ENCODE measurements at regions not wholly inside any gene's neighbourhood (a gene's known extent, or its start where the extent isn't known, plus 50 kb on each side); places are given as distances from the start of the nearest gene placed in this dataset.
"Not testable (repeated sequence)": the region's sequence is repeated elsewhere in the genome, so short reads cannot be mapped to it uniquely, and the experiment has no call there.

DNA sequence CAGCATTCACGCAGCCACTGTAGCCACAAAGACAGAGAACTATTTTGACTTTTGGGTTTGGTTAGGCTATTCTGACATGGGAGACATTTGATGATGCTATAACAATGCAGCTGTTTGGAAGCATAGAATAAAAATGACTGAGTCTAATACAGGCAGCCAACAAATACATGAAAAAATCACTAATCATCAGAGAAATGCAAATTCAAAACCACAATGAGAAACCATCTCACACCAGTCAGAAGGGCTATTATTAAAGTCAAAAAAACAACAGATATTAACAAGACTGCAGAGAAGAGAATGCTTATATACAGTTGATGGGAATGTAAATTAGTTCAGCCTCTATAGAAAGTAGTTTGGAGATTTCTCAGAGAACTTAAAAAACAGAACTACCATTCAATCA lies 107.1 kb upstream of the POC5 start:
- Histone ChIP-seq H3K4me1 (ENCODE audit: control insufficient read depth, insufficient read depth, low read length) (no peaks in the 10 kb centered on the region), H3K4me3 (ENCODE audit: low read length) (no peak overlapping the region), H3K27me3 (ENCODE audit: control insufficient read depth, insufficient read depth, low read length) (no peaks in the 10 kb centered on the region), H3K36me3 (ENCODE audit: control insufficient read depth, insufficient read depth, low read length) (no peaks in the 10 kb centered on the region), H3K9me3 (replicated peaks; ENCODE audit: control insufficient read depth, low read depth, low read length) (no peaks in the 10 kb centered on the region), H3K27ac (ENCODE audit: low read length) (no peak overlapping the region)
- no peak for DNase-seq
- WGBS (ENCODE audit: insufficient coverage), result no CpG with 5 or more reads among the region's 1 CpG

DNA sequence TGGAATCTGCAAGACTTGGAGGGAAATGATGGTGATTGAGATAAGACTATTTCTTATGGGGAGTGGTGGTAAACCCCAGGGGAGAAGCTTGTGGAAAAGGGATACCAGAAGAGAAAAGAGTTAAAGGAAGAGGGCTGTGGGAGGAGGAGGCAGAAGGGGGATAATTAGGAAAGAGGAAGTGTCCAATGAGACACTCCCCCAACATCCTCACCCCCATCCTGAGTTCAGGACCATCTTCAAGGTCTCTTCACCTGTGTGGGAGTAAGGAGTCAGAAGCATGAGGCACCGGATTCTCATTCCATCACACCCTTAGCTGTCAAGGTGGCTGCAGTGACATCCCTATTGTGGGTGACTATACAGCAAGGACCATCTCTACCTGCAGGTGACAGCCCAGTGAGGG lies 106.6 kb upstream of the POC5 start:
- Histone ChIP-seq H3K27ac (ENCODE audit: low read length) (no peak overlapping the region), H3K9me3 (replicated peaks; ENCODE audit: control insufficient read depth, low read depth, low read length) (no peaks in the 10 kb centered on the region), H3K4me3 (ENCODE audit: low read length) (no peak overlapping the region), H3K4me1 (ENCODE audit: control insufficient read depth, insufficient read depth, low read length) (no peaks in the 10 kb centered on the region), H3K36me3 (ENCODE audit: control insufficient read depth, insufficient read depth, low read length) (no peaks in the 10 kb centered on the region), H3K27me3 (ENCODE audit: control insufficient read depth, insufficient read depth, low read length) (no peaks in the 10 kb centered on the region)
- DNase-seq, result no peak
- no CpG with 5 or more reads among the region's 1 CpG for WGBS (ENCODE audit: insufficient coverage)

DNA sequence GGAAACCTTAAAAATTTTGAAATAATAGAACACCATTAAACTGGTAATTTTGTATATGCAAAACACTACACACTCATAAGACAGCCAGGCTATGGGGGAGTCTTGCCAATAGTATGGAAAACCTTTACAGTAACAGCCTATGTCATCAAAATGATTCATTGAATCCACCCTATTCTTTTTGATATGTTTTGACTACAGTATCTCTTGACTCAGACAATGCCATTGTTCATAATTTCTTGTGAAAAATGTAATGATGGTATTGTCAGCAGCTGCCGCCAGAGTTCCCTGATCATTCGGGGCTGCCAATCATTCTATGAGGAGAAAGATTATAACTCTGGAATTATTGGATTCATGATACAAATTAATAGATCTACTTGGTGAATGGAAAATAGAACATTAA lies 101.4 kb upstream of the POC5 start:
- no peak overlapping the region for H3K27ac ChIP-seq (ENCODE audit: low read length)
- H3K9me3 ChIP-seq (replicated peaks; ENCODE audit: control insufficient read depth, low read depth, low read length), result peaks cover 8% of the 10 kb centered on the region
- no peaks in the 10 kb centered on the region for H3K36me3 ChIP-seq (ENCODE audit: control insufficient read depth, insufficient read depth, low read length)
- no CpG with 5 or more reads among the region's 2 CpGs for WGBS (ENCODE audit: insufficient coverage)
- H3K27me3 ChIP-seq (ENCODE audit: control insufficient read depth, insufficient read depth, low read length), result no peaks in the 10 kb centered on the region
- H3K4me1 ChIP-seq (ENCODE audit: control insufficient read depth, insufficient read depth, low read length), result no peaks in the 10 kb centered on the region
- DNase-seq, result no peak
- H3K4me3 ChIP-seq (ENCODE audit: low read length), result no peak overlapping the region

DNA sequence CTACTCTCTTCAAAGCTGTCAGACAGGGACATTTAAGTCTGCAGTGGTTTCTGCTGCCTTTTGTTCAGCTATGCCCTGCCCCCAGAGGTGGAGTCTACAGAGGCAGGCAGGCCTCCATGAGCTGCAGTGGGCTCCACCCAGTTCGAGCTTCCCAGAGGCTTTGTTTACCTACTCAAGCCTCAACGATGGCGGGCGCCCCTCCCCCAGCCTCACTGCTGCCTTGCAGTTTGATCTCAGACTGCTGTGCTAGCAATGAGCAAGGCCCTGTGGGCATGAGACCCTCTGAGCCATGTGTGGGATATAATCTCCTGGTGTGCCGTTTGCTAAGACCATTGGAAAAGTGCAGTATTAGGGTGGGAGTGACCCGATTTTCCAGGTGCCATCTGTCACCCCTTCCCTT lies 82.5 kb upstream of the POC5 start:
- WGBS (ENCODE audit: insufficient coverage), result 63% methylated on average over 1 of the region's 6 CpGs
- not testable (repeated sequence) for H3K27ac ChIP-seq (ENCODE audit: low read length); DNase-seq; H3K4me3 ChIP-seq (ENCODE audit: low read length); H3K4me1 ChIP-seq (ENCODE audit: control insufficient read depth, insufficient read depth, low read length); H3K9me3 ChIP-seq (replicated peaks; ENCODE audit: control insufficient read depth, low read depth, low read length); H3K36me3 ChIP-seq (ENCODE audit: control insufficient read depth, insufficient read depth, low read length); H3K27me3 ChIP-seq (ENCODE audit: control insufficient read depth, insufficient read depth, low read length)

DNA sequence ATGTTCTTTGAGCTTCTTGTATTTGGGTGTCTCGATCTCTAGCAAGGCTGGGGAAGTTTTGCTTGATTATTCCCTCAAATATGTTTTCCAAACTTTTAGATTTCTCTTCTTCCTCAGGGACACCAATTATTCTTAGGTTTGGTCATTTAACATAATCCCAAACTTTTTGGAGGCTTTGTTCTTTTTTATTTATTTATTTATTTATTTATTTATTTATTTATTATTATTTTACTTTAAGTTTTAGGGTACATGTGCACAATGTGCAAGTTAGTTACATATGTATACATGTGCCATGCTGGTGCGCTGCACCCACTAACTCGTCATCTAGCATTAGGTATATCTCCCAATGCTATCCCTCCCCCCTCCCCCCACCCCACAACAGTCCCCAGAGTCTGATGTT lies 52.1 kb upstream of the POC5 start:
- DNase-seq; H3K4me3 ChIP-seq (ENCODE audit: low read length); H3K36me3 ChIP-seq (ENCODE audit: control insufficient read depth, insufficient read depth, low read length); H3K4me1 ChIP-seq (ENCODE audit: control insufficient read depth, insufficient read depth, low read length); H3K27me3 ChIP-seq (ENCODE audit: control insufficient read depth, insufficient read depth, low read length); H3K27ac ChIP-seq (ENCODE audit: low read length); H3K9me3 ChIP-seq (replicated peaks; ENCODE audit: control insufficient read depth, low read depth, low read length): not testable (repeated sequence)
- whole genome bisulfite sequencing (ENCODE audit: insufficient coverage), result no CpG with 5 or more reads among the region's 3 CpGs

Data from muscle of leg (tissue), 3 donors.